Thoracic aorta (tissue), 2 donors: ENCODE measurements at regions not wholly inside any gene's neighbourhood (a gene's known extent, or its start where the extent isn't known, plus 50 kb on each side); places are given as distances from the start of the nearest gene placed in this dataset.

Experiments used
- ATAC-seq: fragments of 150-250 bp; one replicate; pipeline ENCODE4 v1.8.0; 2017; ENCODE audit warnings: low read depth; ENCODE audit not compliant: insufficient number of reproducible peaks, low FRiP score
- DNase-seq: peaks from one replicate; pipeline ENCODE4 v3.0.0-alpha.2; 2020; ENCODE audit warnings: low spot score
- H3K27ac ChIP-seq, 2 donors: fragments of 200-600 bp; sonication (generic); 1 replicate in 1 of 2; 2 replicates in 1 of 2; pipeline ENCODE4 v1.5.1; 2016; ENCODE audit warnings: mild to moderate bottlenecking in 2 of 2, moderate library complexity in 2 of 2
- H3K27me3 ChIP-seq: fragments of 200-600 bp; sonication (generic); replicated peaks from 2 replicates; pipeline ENCODE4 v1.6.0; 2016; ENCODE audit warnings: mild to moderate bottlenecking; ENCODE audit not compliant: insufficient read depth
- H3K36me3 ChIP-seq: fragments of 200-600 bp; sonication (generic); one replicate; pipeline ENCODE4 v1.5.1; 2016
- H3K4me1 ChIP-seq, 2 donors: fragments of 200-600 bp; sonication (generic); 1 replicate in 1 of 2; 2 replicates in 1 of 2; pipeline versions ENCODE4 v1.5.1 to v1.6.0; 2016; ENCODE audit warnings: low read depth in 2 of 2, mild to moderate bottlenecking in 1 of 2; ENCODE audit not compliant: control insufficient read depth in 1 of 2
- H3K4me3 ChIP-seq: fragments of 200-600 bp; sonication (generic); 2 replicates; pipeline ENCODE4 v1.5.1; 2016; ENCODE audit warnings: mild to moderate bottlenecking
- H3K9me3 ChIP-seq: fragments of 200-600 bp; sonication (generic); 2 replicates; pipeline ENCODE4 v1.5.1; 2016
- TF ChIP-seq, protein P1 (sequence below): fragments of 200-600 bp; sonication (generic); IDR thresholded peaks from one replicate; pipeline ENCODE4 v1.5.1; 2019; ENCODE audit warnings: antibody characterized with exemption

DNA sequence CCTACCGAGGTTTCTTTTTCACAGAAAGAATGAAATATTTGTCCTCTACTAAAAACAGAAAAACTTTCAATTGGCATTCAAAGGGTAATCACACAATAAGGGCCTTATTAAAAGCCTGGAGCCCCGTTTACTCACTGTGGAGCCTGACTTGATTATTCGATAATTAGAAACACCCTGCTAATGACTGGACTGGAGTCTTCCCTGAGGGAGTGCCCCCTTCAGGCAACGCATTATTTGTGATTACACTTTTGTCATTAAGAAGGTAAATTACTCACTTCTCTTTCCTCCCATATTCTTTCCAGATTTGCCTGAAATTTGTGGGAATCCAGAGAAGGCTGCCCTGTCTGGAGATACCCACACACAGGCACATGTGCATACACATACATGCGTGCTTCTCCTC, 444.2 kb upstream of the NPVF start:
- Histone ChIP-seq H3K9me3 (no peaks in the 10 kb centered on the region), H3K4me1 (peaks cover 7 to 17% of the 10 kb centered on the region in 2 donors), H3K27ac (no peak overlapping the region), H3K4me3 (no peak overlapping the region), H3K27me3 (no peaks in the 10 kb centered on the region), H3K36me3 (no peaks in the 10 kb centered on the region)
- ATAC-seq = no peak
- TF ChIP-seq, protein P1, sequence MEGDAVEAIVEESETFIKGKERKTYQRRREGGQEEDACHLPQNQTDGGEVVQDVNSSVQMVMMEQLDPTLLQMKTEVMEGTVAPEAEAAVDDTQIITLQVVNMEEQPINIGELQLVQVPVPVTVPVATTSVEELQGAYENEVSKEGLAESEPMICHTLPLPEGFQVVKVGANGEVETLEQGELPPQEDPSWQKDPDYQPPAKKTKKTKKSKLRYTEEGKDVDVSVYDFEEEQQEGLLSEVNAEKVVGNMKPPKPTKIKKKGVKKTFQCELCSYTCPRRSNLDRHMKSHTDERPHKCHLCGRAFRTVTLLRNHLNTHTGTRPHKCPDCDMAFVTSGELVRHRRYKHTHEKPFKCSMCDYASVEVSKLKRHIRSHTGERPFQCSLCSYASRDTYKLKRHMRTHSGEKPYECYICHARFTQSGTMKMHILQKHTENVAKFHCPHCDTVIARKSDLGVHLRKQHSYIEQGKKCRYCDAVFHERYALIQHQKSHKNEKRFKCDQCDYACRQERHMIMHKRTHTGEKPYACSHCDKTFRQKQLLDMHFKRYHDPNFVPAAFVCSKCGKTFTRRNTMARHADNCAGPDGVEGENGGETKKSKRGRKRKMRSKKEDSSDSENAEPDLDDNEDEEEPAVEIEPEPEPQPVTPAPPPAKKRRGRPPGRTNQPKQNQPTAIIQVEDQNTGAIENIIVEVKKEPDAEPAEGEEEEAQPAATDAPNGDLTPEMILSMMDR = no peak
- no peak for DNase-seq

DNA sequence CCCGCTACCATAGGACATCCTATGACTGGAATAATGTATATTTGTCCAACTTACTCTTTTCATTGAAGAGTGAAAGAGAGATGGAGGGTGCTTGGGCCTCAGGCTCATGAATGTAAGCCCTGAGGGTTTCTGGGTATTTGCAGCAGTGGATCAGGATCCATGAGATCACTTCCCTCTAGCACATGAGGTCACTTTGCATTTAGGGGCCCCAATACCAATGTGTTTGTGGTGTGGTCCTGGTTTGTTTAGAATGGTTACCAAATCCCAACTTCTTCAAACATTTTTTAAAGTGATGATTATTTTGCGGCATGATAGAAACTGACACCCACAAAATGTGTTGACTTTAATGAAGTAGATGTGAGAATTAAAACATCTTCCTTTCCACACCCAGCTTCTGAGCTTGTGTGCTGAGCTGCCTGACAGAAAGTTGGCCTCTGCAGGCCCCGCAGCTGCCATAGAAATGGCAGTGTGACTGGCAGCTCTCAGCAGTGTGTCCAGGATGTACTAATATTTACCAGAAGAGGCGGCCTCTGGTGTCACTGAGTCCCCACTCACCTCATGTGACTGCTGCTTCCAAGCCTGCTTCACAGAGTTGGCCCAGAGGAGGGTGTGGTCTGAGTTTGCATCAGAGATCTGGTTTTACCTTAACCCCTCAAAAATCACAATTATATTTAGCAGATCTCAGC, 447.6 kb upstream of the NPVF start:
- DNase-seq (no peak), ATAC-seq (no peak)
- no peaks in the 10 kb centered on the region for H3K9me3 ChIP-seq
- H3K27me3 ChIP-seq = no peaks in the 10 kb centered on the region
- H3K27ac ChIP-seq = no peak overlapping the region
- TF ChIP-seq, protein P1 = no peak
- H3K4me3 ChIP-seq = no peak overlapping the region
- H3K36me3 ChIP-seq = no peaks in the 10 kb centered on the region
- H3K4me1 ChIP-seq = peaks cover 0 to 23% of the 10 kb centered on the region in 2 donors

DNA sequence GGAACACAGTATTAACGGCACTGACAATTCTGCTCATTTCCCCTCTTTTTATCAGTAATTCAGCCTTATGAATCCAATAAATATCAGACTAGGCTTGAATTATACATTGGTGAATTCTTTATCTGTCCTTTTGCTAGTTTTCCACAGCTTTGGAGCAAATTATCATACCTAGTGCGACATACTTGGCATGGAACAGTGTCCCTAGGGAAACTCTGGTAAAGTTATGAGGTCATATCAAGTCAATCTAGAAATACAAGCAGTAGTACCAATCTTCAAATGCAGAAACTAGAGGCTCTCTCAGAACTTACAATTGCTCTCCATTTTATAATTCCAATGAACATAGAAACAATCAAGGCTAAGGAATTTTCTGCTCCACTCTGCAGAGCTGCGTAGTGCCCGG, 449.3 kb upstream of the NPVF start:
- Histone ChIP-seq H3K27ac (no peak overlapping the region), H3K4me3 (no peak overlapping the region), H3K27me3 (no peaks in the 10 kb centered on the region), H3K36me3 (no peaks in the 10 kb centered on the region), H3K9me3 (no peaks in the 10 kb centered on the region), H3K4me1 (peaks cover 0 to 28% of the 10 kb centered on the region in 2 donors)
- DNase-seq = no peak
- TF ChIP-seq, protein P1 = no peak
- no peak for ATAC-seq

DNA sequence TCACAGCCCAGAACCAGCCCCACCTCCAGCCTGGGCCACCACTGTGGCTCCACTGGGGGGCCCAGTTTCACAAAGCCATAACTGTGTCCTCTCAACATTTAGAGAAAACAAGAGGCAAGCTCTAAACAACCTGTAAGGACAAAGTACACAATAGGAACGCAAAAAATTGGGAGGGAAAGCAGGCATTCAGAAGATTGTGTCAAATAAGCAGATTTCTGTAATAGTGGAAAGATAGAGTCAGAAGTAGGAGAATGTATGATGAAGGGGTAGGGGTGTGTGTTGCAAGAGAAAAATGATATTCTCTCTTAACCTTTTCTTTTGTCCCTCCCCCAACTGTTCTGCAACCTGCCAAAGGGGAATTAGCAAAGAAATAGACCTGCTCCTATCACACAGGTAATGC, 449.9 kb upstream of the NPVF start:
- ATAC-seq (no peak), DNase-seq (no peak)
- H3K27me3 ChIP-seq = no peaks in the 10 kb centered on the region
- no peaks in the 10 kb centered on the region for H3K9me3 ChIP-seq
- H3K36me3 ChIP-seq = no peaks in the 10 kb centered on the region
- TF ChIP-seq, protein P1 = no peak
- peaks cover 0 to 28% of the 10 kb centered on the region in 2 donors for H3K4me1 ChIP-seq
- H3K27ac ChIP-seq = no peak overlapping the region
- H3K4me3 ChIP-seq = no peak overlapping the region

DNA sequence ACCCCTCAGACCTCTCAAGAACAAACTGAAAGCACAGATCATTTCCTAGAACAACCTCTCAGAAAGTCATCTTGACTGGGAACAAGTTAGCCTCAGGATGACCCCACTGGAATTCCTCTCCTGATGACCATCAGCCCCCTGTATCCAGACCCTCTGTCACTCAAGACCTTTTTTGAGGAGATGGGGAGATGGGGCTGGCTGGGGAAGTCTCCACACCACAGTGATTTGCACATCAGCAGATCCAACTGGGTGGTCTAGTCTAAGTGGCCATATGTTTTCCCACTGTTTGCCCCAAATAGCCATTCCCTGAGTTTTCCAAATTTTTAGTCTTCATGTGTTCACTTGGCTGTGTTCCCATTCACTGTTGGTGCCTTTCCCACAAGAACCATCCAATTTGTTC, 452.4 kb upstream of the NPVF start:
- Histone ChIP-seq H3K4me1 (peaks cover 0 to 28% of the 10 kb centered on the region in 2 donors), H3K9me3 (no peaks in the 10 kb centered on the region), H3K27me3 (no peaks in the 10 kb centered on the region), H3K27ac (no peak overlapping the region), H3K4me3 (no peak overlapping the region), H3K36me3 (no peaks in the 10 kb centered on the region)
- TF ChIP-seq, protein P1 = no peak
- DNase-seq (no peak), ATAC-seq (no peak)
